Umbilical cord (tissue), 1 donor: ENCODE measurements at regions not wholly inside any gene's neighbourhood (a gene's known extent, or its start where the extent isn't known, plus 50 kb on each side); places are given as distances from the start of the nearest gene placed in this dataset.
"Not testable (repeated sequence)": the region's sequence is repeated elsewhere in the genome, so short reads cannot be mapped to it uniquely, and the experiment has no call there.

Experiments
- DNase-seq: peaks from one replicate; pipeline ENCODE4 v3.0.0-alpha.2; 2015; ENCODE audit warnings: low spot score

DNA sequence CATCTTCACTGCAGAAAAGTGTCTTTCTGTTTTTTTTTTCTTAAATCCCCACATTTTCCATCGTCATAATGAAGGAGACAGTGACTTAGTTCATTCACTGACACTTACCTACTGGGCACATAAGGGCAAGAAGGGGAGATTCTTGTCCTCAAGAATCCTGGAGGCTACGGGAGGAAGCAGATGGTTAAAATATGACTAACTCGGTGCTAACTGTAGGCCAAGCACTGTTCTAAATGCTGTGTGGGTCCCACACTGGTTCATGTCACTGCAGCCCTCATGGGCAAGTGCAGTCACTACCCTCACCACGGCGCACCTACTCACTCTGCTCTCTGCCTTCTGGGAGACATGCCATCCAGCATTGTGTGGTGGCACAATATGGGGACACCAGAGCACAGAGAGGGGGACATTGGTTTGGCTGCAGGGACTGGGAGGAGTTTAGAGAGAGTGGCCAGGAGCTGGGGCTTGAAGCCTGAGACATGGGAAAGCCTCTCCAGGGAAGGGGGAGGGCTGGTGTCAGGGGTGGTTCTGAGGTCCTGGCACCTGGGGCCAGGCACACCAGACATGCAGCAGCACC, 305.2 kb downstream of the MYCN start:
- DNase-seq, result no peak

DNA sequence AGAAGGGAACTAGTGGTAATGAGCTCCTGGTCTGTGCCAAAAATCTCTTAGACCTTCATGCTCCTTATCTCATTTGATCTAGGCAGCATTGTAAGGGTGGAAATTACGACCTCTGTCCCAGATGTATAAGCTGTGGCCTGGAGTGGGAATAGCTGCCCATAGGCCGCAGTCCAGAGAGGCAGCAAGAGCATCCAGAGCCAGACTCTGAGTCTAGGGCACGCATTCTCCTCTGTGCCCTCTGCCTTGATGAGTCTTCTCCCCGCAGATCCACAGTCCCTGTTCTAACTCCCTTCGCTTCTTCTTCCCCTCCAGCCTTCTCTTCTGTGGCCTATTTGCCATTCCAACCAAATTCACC, 304.6 kb downstream of the MYCN start:
- no peak for DNase-seq

DNA sequence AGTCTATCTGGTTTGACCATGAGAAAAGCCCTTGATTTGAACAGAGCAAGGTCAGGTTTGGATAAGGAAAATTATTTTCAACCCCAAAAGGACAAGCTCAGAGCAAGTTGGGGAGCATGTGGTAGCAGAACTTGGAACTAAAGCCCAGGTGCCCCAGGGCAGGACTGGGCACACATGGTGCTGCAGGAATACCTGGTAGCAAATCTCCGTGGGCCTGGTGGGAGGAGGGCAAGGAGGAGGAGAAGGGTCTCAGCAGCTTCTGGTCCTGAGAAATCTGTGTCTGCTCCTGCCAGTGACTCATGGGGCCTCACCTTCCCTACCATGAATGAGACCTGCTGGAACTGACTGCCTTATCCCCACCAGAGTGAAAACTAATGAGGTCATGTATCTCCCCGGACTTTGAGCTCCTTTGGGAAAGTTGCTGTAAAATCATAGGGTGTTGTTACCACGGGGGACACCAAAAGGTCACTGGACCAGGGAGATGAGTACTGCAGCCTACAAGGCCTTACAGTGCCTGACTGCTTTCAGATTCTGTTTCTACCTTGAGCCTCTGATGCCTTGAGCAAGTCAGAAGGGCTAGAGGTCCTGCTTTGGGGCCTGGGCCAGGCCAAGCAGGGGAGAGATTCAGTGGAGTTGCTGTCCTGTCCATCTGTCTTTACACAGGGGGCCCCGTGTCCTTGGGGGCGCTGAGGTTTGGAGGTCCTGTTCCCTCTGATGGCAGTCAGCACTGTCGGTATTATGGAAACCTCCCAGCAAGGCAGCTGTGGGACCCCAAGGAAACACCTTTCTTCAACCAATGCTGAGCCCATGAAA, 304.0 kb downstream of the MYCN start:
- no peak for DNase-seq

DNA sequence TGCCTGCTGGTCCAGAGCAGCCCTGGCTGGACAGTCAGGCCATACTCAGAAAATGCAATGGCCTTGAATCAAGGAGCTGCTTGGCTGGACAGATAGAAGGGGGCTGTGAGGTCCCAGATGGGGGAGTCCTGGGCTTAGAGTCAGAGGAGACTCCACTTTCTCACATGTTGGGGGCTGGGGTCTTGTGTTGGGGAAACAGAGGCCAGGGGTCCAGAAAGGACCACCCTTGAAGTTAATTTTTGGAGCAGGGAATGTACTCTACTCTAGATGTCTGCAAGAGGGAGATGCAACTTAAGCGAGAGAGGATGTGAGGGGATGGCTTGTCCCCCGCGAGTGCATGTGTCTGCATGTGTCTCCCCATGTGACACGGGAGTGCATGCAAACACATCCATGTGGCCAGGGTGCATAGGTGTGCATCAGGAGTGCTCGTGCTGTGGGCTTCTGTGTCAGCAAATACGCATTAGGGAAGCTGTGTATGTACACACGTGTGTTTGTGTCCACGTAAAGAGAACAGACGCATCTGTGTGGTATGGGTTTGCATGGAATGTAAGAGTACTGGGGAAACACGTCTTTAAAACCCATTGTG, 303.2 kb downstream of the MYCN start:
- no peak for DNase-seq

DNA sequence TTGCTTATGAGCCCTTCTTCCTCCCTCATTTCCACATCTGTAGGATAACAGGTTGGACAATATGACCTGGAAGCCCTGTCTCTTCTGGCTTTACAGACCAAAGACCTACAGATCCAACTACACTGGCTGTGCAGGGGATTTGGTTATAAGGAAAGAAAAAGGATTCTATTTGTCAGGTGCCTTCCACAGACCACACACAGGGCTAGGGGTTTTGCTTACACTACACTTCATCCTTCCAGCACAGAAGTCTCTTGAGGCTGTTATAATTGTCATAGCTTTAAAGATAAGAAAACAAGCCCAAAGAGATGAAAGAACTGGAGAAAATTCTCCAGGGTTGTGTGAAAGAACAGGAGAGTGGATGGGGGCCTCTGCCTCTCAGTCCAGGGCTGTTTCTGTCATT, 302.6 kb downstream of the MYCN start:
- no peak for DNase-seq

DNA sequence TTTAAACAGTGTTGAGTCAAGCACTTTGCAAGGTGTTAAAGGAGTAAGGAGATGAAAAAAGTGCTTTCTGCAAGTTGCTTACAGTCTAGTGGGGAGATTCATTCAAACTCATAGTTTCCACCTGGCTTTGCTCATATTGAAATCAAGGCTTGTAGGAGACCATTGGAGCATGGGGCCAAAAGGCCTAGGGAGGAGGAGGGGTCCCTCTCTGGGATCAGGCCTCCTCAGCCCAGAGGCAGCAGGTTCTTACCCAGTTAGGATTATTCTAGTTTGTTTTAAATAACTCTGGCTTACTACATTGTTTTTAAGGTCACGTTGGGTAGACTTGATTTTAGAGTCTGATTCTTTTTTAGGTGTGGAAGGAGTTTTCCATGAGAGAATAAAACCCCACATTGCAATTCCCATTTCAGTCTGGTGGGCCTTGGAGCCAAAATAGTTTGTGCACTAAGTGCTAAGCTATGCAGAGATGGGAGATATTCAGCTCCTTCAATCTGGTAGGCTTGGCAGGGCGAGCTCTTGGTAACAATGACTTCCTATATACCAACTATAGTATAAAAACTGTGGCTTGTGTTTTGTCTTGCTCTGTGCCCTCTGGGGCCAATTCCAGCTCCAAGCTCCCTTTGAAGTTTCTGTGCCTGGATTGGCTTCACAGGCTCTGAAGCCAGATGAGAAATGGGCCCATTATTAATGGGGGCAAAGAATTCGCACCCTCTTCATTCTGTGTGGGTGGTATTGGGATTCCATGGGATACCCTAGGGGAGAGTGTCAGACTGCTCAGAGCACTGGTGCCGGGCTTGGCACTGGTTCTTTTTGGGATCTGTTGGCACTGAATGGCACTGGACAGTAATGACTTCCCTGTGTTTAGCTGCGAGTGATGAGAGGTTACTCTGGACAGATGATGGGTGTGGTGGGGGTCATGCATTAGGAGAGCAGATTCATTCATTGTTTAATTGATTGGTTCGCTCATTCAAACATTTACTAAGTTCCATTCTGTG, 301.1 kb downstream of the MYCN start:
- DNase-seq, result no peak

DNA sequence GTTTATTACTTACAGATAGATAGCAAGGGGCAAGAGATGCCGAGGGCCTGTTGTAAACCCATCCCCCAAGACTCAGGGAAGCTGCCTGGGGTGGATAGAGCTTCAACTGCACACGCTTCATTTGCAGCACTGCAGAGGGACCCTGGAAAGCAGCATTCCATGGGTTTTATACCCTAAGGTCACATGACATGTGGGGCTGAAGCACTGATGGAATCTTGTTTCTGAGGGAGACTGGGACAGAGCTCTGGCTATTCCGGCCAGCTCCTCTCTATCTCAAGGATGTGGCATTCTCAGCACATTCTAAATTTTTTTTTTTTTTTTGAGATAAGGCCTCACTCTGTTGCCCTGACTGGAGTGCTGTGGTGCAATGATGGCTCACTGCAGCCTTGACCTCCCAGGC, 300.1 kb downstream of the MYCN start:
- no peak for DNase-seq

DNA sequence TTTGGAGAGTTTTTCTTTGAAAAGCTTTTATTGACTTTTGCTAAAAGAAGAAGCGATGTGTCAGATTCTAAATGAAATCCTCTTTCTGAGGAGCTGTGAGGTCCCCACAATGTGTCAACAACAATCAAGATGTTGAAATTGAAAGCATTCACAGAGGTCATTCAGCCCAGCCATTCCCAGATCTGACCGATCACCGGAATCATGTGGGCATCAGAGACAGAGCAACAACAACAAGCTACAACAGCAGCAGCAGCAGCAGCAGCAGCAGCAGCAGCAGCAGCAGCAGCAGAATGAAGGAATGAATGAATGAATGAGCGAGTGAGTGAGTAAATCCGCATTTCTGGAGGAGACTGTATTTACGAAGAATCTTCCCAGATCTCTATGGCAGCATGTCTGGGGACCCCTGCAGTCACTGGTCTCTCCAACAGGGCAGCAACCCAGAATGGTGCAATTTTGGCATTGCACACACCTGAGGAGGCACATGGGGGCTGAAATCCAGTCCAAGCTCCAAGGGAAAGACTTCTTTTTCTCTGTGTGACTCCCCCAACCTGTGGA, 299.0 kb downstream of the MYCN start:
- DNase-seq, result no peak

DNA sequence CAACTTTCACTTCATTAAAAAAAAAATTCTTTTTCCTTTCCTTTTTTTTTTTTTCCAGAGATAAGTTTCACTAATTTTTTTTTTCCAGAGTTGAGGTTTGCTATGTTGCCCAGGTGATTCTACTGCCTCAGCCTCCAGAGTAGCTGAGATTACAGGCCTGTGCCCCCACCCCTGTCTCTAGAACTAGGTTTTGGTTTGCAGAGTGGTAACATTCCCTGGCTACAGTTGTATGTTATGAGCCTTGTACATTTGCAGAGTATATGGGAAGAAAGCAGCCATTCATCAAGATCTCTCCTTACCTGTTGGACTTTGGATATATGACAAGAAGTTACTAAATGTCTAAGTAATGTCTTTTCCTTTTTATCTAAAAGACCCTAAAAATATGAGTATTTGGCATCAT, 298.4 kb downstream of the MYCN start:
- no peak for DNase-seq

DNA sequence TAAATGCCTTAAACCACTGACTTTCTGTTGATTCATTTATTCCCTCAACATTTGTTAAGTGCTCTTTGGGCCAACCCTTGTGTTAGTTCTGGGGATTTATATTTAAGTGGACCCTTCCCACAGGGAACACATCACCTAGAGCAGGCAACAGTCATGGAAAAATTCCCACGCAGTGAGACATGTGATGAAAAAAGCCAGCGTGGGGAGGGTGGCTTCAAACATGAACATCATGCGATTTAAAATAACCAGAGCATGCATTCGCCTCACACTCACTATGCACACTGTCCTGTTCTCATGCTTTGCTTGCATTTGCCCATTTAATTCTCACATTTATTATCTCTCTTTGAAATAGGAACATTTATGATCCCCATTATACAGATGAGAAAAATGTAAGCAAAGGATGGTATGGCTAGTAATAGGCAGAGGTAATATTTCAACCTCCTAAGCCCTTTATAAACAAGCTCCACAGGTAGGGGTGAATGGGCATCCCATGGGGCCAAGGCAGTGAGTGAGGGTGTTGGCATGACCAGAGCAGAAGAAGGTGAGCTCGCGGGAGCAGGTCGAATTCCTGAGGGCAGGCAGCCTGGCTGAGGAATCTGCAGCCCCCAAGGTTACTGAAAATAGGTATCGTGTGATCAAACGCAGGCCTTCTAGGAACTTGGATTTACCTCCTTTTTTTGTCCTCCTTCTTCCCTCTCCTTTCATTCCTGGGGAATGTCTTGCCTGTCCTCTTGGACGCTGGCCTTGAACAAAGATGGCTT, 297.8 kb downstream of the MYCN start:
- no peak for DNase-seq

DNA sequence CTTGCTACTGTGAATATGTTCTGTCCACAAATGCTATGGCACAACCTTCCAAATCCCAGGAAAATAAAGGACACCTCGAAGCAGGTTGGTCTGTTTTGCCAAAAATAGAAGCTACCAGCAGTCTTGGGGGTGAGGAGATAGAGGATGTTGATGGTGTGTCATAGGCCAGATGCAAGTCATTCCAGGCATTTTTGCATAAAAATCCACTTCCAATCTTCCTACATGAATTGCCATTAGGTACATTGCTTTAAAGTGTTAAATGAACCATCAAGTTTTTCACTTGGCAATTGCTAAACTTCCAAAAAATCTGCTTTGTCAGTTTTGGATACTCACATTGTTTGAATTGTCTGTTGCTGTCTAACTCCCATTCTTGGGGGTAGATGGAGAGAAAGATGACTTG, 295.4 kb downstream of the MYCN start:
- DNase-seq, result no peak

DNA sequence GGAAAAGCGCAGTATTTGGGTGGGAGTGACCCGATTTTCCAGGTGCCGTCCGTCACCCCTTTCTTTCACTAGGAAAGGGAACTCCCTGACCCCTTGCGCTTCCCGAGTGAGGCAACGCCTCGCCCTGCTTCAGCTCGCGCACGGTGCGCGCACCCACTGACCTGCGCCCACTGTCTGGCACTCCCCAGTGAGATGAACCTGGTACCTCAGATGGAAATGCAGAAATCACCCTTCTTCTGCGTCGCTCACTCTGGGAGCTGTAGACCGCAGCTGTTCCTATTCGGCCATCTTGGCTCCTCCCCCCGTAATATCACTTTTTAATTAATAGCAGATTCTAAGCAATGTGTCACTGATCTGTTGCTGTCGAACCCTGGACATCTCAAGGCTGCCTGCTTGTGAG, 294.9 kb downstream of the MYCN start:
- DNase-seq, result not testable (repeated sequence)

DNA sequence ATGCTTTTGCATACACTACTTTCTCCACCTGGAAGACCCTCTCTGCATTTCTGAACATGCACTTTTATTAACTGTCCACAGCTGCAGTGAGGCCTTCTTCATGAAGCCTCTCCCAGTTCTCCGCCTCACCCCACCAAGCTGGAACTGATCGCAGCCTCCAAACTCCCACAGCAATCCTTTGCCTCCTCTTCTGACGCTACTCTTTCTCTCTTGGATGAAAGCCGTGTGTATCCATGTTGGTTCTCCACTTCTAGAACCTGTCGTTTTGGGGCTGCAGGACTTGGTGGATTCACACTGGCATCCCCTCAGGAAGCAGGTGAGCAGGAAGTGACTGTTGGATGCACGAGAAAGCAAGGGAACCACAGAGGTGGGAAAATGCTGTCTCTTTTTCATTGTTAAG, 288.6 kb downstream of the MYCN start:
- no peak for DNase-seq

DNA sequence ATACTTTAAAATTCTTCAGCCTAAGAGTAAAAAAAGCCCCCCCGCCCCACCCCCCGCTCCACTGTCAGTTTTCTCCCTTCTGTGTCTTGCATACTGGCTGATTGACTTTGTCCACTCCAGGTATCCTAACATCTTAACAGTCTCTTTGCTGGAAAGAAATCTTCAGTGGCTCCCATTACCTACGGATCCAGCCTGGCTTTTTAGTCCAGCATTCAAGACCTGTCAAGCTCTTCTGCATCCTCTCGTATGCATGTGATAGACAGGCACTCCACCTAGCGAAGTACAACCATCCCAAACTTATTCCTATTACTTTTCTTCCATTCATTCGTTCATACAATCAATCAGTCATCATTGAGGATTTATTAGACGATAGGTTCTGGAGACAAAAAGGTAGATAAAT, 288.1 kb downstream of the MYCN start:
- DNase-seq, result no peak

DNA sequence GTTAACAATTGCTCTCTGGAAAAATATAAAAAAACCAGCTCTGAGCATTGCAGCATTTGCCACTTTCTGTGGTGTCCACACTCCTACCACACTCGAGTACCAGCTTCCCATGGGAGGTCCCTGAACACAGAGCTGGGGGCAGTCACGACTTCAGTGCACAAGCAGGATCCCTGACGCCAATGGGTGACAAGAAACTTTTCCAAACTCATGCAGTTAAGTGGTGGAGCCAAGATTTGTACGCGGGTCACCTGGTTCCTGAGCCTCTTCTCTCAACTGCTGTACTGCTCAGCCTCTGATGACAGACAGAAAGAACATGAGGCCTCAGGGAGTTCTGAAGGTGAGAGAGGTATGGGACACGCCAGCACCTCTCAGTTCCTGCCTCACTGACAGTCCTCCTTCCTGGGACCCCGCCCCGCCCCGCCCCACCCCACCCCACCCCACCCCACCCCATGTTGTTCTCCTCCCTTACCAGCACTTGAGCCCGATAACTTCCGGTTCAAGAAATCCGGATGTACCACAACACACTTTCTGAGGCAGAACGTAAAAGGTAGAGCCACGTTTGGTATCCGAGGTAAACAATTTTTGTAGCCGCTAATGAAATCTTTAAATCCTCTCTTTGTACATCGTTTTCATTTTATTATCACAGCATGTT, 287.6 kb downstream of the MYCN start:
- no peak for DNase-seq

DNA sequence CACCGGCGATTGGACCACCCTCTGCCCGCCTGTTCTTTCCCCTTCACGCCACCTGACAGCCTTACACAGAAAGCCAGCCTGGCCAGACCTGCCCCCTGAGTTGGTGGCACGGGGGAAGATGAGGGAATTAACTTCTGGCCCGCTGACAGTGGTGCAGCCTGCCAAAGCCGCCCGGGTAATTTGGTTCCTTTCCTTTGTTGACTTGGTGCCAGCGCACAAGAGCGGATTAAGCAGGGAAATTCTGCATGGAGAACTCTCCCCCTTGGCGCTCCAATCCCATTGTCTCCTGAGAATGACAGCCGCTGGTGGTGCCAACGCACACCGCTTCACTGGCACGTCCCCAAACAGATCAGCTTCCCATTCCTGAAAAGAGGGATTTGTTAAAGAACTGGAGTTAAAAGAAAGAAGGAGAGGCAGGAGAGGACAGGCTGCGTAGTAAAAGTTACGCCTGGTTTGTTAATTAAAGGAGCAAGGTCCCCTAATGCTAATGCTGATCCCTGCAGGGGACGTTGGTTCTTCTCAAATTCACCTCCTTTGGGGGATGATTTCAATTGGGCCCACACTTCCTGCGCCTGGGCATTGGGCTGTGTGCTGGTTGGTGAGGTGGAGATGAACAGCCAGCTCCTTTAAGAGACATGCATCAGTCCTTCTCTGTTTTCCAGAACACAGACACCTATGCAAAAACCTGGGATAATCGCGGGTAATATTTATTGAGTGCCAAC, 286.8 kb downstream of the MYCN start:
- no peak for DNase-seq

DNA sequence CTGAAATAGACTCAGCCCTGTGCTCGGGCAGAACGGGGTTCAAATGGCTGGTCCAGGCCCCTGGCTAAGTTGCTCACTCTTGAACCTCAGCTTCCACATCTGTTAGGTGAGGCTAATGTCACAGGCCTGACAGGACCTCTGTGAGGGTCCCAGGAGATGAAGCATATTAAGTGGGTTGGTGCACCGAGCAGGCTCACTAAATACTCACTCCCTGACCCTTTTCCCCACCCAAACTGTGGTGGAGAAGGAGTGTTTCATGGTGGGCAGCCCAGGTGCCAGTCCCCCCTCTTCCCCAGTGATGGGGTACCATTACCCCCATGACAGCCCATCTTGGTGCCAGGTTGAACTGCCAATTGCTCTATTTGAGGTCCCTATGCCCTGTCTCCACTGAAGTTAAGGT, 286.0 kb downstream of the MYCN start:
- no peak for DNase-seq

DNA sequence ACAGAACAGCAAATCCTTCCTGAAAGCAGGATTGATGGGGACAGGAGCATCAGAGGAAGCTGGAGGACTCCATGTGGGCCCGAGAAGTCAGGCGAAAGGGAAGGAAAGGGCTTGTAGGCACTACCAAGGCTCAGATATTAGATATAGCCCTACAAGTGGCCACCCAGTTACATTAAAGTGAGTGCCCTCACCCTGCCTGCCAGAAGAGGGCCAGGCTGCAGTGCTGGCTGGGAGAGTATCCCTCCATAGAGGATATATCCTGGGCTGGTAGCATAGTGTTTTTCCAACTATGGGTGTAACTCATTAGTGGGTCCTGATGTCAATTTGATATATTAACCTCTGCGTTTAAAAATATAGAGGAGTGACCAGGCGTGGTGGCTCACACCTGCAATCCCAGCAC, 285.2 kb downstream of the MYCN start:
- no peak for DNase-seq

DNA sequence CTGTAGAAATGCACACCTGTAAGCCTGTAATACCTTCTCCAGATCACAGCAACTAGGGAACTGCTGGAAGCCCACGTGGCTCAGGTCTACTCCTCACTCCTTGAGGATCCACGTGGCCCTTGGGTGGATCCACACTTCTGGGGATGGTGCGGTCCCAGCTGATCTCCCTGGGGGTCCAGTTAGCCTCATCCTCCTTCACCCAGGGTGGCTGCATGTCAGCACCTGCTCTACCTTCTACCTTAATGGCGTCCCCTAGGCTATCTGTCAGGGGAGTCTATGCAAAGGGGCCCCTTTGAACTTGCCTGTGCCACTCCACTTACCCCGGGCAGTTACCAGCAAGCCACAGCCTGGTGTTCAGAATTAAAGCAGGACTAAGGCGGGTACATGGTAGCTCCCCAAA, 284.7 kb downstream of the MYCN start:
- DNase-seq, result no peak
